IPS-15b (cell line): ENCODE measurements at regions not wholly inside any gene's neighbourhood (a gene's known extent, or its start where the extent isn't known, plus 50 kb on each side); places are given as distances from the start of the nearest gene placed in this dataset.

Experiments
- H3K27me3 ChIP-seq: one replicate; pipeline ENCODE4 v1.6.1; 2013; ENCODE audit warnings: low read length; ENCODE audit not compliant: control insufficient read depth, insufficient read depth
- H3K36me3 ChIP-seq: one replicate; pipeline ENCODE4 v1.6.1; 2013; ENCODE audit warnings: low read length; ENCODE audit not compliant: control insufficient read depth, insufficient read depth
- H3K4me1 ChIP-seq: one replicate; pipeline ENCODE4 v1.6.1; 2013; ENCODE audit warnings: mild to moderate bottlenecking, low read length; ENCODE audit not compliant: control insufficient read depth, insufficient read depth
- H3K4me3 ChIP-seq: one replicate; pipeline ENCODE4 v1.5.1; 2013; ENCODE audit warnings: low read depth, low read length
- H3K9ac ChIP-seq: one replicate; pipeline ENCODE4 v1.6.1; 2013; ENCODE audit warnings: low read depth, mild to moderate bottlenecking, low read length
- H3K9me3 ChIP-seq: one replicate; pipeline ENCODE4 v1.6.1; 2013; ENCODE audit warnings: mild to moderate bottlenecking, low read length; ENCODE audit not compliant: control insufficient read depth, insufficient read depth

GRCh38 chr6:113648698-113649097 lies 208.4 kb upstream of the MARCKS start:
- Histone ChIP-seq H3K27me3 (peaks cover 8% of the 10 kb centered on the region), H3K4me3 (no peak overlapping the region), H3K36me3 (no peaks in the 10 kb centered on the region), H3K9me3 (no peaks in the 10 kb centered on the region), H3K9ac (no peak overlapping the region), H3K4me1 (peaks cover 3% of the 10 kb centered on the region)

GRCh38 chr6:113649276-113649675 lies 207.9 kb upstream of the MARCKS start:
- H3K4me1 ChIP-seq: peaks cover 3% of the 10 kb centered on the region
- H3K4me3 ChIP-seq: no peak overlapping the region

GRCh38 chr6:113649880-113650609 lies 207.1 kb upstream of the MARCKS start:
- Histone ChIP-seq H3K4me3 (no peak overlapping the region), H3K9me3 (no peaks in the 10 kb centered on the region), H3K4me1 (peaks cover 3% of the 10 kb centered on the region), H3K36me3 (no peaks in the 10 kb centered on the region), H3K9ac (no peak overlapping the region), H3K27me3 (peaks cover 2% of the 10 kb centered on the region)

More at GRCh38 chr6:113649276-113649675, 207.9 kb upstream of the MARCKS start:
- Histone ChIP-seq H3K9me3 (no peaks in the 10 kb centered on the region), H3K9ac (no peak overlapping the region), H3K36me3 (no peaks in the 10 kb centered on the region), H3K27me3 (peaks cover 4% of the 10 kb centered on the region)

GRCh38 chr6:113650610-113650979 lies 206.6 kb upstream of the MARCKS start:
- no peak overlapping the region for H3K4me3 ChIP-seq
- no peaks in the 10 kb centered on the region for H3K9me3 ChIP-seq
- no peak overlapping the region for H3K9ac ChIP-seq
- H3K27me3 ChIP-seq: no peaks in the 10 kb centered on the region
- H3K4me1 ChIP-seq: peaks cover 3% of the 10 kb centered on the region
- H3K36me3 ChIP-seq: no peaks in the 10 kb centered on the region

- H3K27me3 ChIP-seq: no peaks in the 10 kb centered on the region
- H3K4me1 ChIP-seq: peaks cover 3% of the 10 kb centered on the region
- H3K9ac ChIP-seq: no peak overlapping the region
- no peaks in the 10 kb centered on the region for H3K9me3 ChIP-seq
- no peaks in the 10 kb centered on the region for H3K36me3 ChIP-seq
- H3K4me3 ChIP-seq: no peak overlapping the region
Observed at GRCh38 chr6:113651120-113651519, 206.0 kb upstream of the MARCKS start.

- peaks cover 3% of the 10 kb centered on the region for H3K4me1 ChIP-seq
- no peaks in the 10 kb centered on the region for H3K36me3 ChIP-seq
- H3K4me3 ChIP-seq: no peak overlapping the region
- H3K9me3 ChIP-seq: no peaks in the 10 kb centered on the region
- H3K27me3 ChIP-seq: no peaks in the 10 kb centered on the region
- no peak overlapping the region for H3K9ac ChIP-seq
Observed at GRCh38 chr6:113651920-113652319, 205.2 kb upstream of the MARCKS start.

GRCh38 chr6:113653275-113653674 lies 203.9 kb upstream of the MARCKS start:
- Histone ChIP-seq H3K27me3 (no peaks in the 10 kb centered on the region), H3K4me3 (no peak overlapping the region), H3K9ac (no peak overlapping the region), H3K36me3 (no peaks in the 10 kb centered on the region), H3K9me3 (no peaks in the 10 kb centered on the region), H3K4me1 (peaks cover 3% of the 10 kb centered on the region)

- Histone ChIP-seq H3K9me3 (no peaks in the 10 kb centered on the region), H3K36me3 (no peaks in the 10 kb centered on the region), H3K4me1 (peaks cover 2% of the 10 kb centered on the region), H3K9ac (no peak overlapping the region), H3K27me3 (no peaks in the 10 kb centered on the region), H3K4me3 (no peak overlapping the region)
Observed at GRCh38 chr6:113654396-113654795, 202.7 kb upstream of the MARCKS start.

- H3K9me3 ChIP-seq: no peaks in the 10 kb centered on the region
- no peaks in the 10 kb centered on the region for H3K4me1 ChIP-seq
- no peak overlapping the region for H3K4me3 ChIP-seq
- no peaks in the 10 kb centered on the region for H3K36me3 ChIP-seq
- H3K9ac ChIP-seq: no peak overlapping the region
- H3K27me3 ChIP-seq: no peaks in the 10 kb centered on the region
Observed at GRCh38 chr6:113655761-113656160, 201.4 kb upstream of the MARCKS start.

GRCh38 chr6:113659762-113660404 lies 197.3 kb upstream of the MARCKS start:
- Histone ChIP-seq H3K9ac (no peak overlapping the region), H3K4me3 (no peak overlapping the region), H3K27me3 (no peaks in the 10 kb centered on the region), H3K4me1 (no peaks in the 10 kb centered on the region), H3K9me3 (no peaks in the 10 kb centered on the region), H3K36me3 (no peaks in the 10 kb centered on the region)

- H3K4me3 ChIP-seq: no peak overlapping the region
- no peaks in the 10 kb centered on the region for H3K4me1 ChIP-seq
- no peaks in the 10 kb centered on the region for H3K36me3 ChIP-seq
- no peak overlapping the region for H3K9ac ChIP-seq
- no peaks in the 10 kb centered on the region for H3K27me3 ChIP-seq
- no peaks in the 10 kb centered on the region for H3K9me3 ChIP-seq
Observed at GRCh38 chr6:113660819-113661218, 196.3 kb upstream of the MARCKS start.

GRCh38 chr6:113662093-113662665 lies 195.0 kb upstream of the MARCKS start:
- Histone ChIP-seq H3K9ac (no peak overlapping the region), H3K4me1 (no peaks in the 10 kb centered on the region), H3K36me3 (no peaks in the 10 kb centered on the region), H3K27me3 (no peaks in the 10 kb centered on the region), H3K4me3 (no peak overlapping the region), H3K9me3 (no peaks in the 10 kb centered on the region)
